H1 (cell line): ENCODE measurements at regions not wholly inside any gene's neighbourhood (a gene's known extent, or its start where the extent isn't known, plus 50 kb on each side); places are given as distances from the start of the nearest gene placed in this dataset.

Experiments used
- ASH2L ChIP-seq: fragments of 200-600, 300-600 bp; sonication (generic); IDR thresholded peaks from one replicate; pipeline ENCODE4 v1.7.1; 2017; ENCODE audit warnings: low read length
- ATF2 ChIP-seq: IDR thresholded peaks from 2 replicates; pipeline ENCODE4 v1.6.1; 2012; ENCODE audit warnings: low read length, inconsistent platforms
- BACH1 ChIP-seq: IDR thresholded peaks from 2 replicates; pipeline ENCODE4 v1.6.1; 2012; ENCODE audit warnings: low read length, improper control_type of control experiment
- CBX8 ChIP-seq: fragments of 300-800, 300-1000 bp; sonication (generic); IDR thresholded peaks from 2 replicates; pipeline ENCODE4 v1.7.1; 2016; ENCODE audit warnings: low read depth, low read length, borderline replicate concordance
- CHD7 ChIP-seq: fragments of 300-600 bp; sonication (generic); IDR thresholded peaks from 2 replicates; pipeline ENCODE4 v1.7.1; 2012; ENCODE audit warnings: low read length, moderate library complexity, mild to moderate bottlenecking, inconsistent platforms; ENCODE audit not compliant: insufficient replicate concordance
- CREB1 ChIP-seq: IDR thresholded peaks from 2 replicates; pipeline ENCODE4 v1.6.1; 2012; ENCODE audit warnings: inconsistent platforms
- EGR1 ChIP-seq: IDR thresholded peaks from 2 replicates; pipeline ENCODE4 v1.6.1; 2011; ENCODE audit warnings: low read depth, low read length, borderline replicate concordance
- GTF2F1 ChIP-seq: IDR thresholded peaks from 2 replicates; pipeline ENCODE4 v1.6.1; 2012; ENCODE audit warnings: low read depth, low read length, improper control_type of control experiment, borderline replicate concordance
- SAP30 ChIP-seq: fragments of 300-600 bp; sonication (generic); IDR thresholded peaks from 2 replicates; pipeline ENCODE4 v1.7.1; 2012; ENCODE audit warnings: low read length, moderate library complexity, mild to moderate bottlenecking, inconsistent platforms; ENCODE audit not compliant: insufficient read depth, insufficient replicate concordance
- SP4 ChIP-seq: IDR thresholded peaks from 2 replicates; pipeline ENCODE4 v1.6.1; 2012; ENCODE audit warnings: low read length, inconsistent platforms
- TF ChIP-seq, protein P1 (sequence below): IDR thresholded peaks from 2 replicates; pipeline ENCODE4 v1.6.1; 2011; ENCODE audit warnings: low read depth, mild to moderate bottlenecking, low read length; ENCODE audit not compliant: insufficient read depth

DNA sequence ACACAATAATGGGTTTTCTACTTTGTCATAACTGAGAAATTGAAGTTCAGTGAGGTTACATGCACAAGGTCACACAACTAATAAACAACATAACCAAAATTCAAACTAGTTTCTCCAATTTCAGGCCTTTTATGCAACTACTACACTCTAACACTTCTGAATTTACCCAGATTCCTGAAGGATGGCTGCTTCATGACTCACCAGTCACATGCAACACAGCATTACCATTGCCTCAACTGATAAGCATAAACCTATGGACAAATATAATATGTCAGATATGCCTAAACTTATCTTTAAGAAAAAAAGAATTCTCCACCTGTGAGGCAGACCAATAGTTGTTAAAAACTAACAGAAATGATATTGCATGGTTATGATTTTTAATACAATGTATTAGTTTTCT is 586.5 kb upstream of the SLC8A1 start (continued):
- TF ChIP-seq CHD7 (no peak), SP4 (no peak), CBX8 (no peak), SAP30 (no peak), GTF2F1 (no peak), BACH1 (no peak), ATF2 (no peak), ASH2L (no peak), EGR1 (no peak), CREB1 (no peak)
- TF ChIP-seq, protein P1, sequence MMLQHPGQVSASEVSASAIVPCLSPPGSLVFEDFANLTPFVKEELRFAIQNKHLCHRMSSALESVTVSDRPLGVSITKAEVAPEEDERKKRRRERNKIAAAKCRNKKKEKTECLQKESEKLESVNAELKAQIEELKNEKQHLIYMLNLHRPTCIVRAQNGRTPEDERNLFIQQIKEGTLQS = no peak
